HG02588 (cell line): ENCODE measurements at regions not wholly inside any gene's neighbourhood (a gene's known extent, or its start where the extent isn't known, plus 50 kb on each side); places are given as distances from the start of the nearest gene placed in this dataset.

Experiments
- ATAC-seq: cut with Tn5 transposase; IDR thresholded peaks from one replicate; pipeline ENCODE4 v1.9.1; 2021; ENCODE audit warnings: mild to moderate bottlenecking, moderate library complexity; ENCODE audit not compliant: unreplicated experiment

- ATAC-seq = no peak
These were observed 81.1 kb upstream of the HS6ST1 start for GRCh38 chr2:128399690-128400291.

DNA sequence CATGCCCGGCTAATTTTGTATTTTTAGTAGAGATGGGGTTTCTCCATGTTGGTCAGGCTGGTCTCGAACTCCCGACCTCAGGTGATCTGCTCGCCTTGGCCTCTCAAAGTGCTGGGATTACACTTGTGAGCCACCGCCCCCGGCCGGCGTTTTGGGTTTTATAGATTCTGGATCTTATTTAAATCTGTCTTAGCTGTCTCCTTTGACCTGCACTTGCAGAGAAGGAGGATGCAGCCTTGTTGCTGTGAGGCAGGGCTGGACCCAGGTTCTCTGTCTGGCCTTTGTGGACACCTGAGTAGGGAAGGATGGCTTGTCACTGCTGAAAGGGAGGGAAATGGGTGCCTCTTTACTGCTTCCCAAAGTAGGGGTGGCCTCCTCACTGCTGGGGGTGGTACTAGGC lies 83.0 kb upstream of the HS6ST1 start:
- no peak for ATAC-seq

GRCh38 chr2:128402911-128403670 lies 84.4 kb upstream of the HS6ST1 start:
- ATAC-seq = no peak

- ATAC-seq = no peak
These were observed 85.4 kb upstream of the HS6ST1 start for GRCh38 chr2:128403814-128404708.

DNA sequence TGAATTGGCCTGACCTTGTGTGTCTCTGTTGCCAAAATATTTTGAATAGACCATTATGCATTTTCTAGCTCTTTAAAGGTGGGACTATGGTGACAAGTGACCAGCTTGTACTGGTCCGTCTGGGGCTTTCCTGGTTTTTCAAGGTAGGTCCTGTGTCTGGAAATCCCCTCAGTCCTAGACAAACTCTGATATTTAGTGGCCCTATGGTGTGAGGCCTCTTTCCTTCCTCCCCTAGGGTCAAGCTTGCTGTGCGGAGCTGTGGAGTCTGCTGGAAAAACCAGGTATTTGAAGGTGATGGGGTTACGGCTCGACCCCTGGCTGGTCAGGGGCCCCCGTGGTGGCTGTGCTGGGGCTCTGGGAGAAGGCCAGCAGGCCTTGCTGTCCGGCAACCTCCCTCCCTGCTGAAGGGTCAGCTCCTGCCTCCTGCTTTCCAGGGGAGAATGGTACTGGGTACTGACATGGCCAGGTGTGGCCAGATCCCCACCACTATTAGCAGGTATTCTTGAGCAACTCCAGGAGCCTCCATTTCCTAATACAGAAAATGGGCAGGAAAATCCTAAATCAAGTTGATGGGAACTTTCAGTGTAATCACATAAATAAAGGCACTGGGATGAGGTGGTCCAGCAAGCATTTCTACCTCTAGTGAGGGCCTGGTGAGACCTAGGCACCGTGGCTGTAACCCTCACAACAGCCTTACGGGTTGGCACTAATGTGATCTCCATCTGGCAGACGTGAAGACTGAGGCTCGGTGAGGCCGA lies 86.2 kb upstream of the HS6ST1 start:
- ATAC-seq = no peak

DNA sequence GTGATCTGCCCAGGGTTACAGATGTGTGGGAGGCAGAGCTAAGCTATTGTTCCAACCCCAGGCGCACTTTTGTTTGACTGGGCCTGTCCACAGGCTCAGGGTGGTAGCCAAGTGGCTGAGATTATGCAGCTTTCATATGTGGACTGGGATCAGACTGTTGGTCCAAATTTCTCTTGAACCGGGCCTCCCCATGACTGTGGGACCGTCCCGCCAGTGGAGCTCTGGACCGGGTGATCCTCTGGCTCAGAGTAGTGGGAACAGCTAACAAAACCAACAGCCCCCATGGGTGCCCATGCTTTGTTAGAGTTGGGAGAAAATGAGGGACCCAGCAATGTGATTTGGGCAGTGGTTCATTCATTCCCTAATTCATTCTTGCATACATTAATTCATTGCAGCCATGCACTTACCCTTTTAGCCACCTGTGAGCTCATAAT lies 86.8 kb upstream of the HS6ST1 start:
- ATAC-seq = no peak

GRCh38 chr2:128405981-128406613 lies 87.4 kb upstream of the HS6ST1 start:
- no peak for ATAC-seq

DNA sequence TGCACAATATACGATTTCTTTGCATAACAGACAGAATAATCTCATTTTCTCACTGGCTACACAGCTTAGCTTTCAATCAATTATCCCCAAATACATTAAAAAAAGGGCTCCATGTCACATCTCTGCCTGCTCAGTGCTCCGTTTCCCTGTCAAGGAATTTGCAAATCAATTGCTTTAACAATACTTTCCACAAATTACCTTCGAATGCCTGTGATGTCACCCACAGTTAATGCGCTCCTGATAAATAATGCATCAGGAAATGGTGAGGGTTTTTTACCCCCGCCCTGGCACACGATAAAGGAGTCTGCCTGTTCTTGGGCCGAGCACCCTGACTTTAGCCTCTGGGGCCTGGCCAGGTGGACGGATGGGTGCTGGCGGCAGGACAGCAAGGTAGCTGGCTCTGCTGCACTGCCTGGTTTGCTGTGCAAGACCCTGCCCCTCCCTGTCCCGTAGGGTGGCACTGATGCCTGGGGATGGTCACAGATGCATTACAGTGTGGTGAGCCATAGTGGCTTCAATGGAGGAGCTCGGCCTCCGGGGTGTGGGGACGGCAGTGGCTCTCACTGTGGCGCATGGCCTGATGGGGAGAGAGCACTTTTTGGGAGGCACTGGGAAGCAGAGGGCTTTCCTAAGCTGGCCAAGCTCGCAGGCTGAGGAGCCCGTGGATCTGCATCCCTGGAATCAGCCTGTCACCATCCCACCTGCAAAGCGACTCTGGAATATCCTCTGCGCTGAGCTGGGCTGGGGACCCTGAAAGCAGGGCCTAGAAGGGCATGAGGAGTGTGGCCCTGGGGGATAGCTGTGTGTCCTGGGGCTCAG lies 88.3 kb upstream of the HS6ST1 start:
- ATAC-seq = no peak

GRCh38 chr2:128408349-128409305 lies 90.0 kb upstream of the HS6ST1 start:
- ATAC-seq = no peak

GRCh38 chr2:128409326-128410034 lies 90.8 kb upstream of the HS6ST1 start:
- no peak for ATAC-seq

DNA sequence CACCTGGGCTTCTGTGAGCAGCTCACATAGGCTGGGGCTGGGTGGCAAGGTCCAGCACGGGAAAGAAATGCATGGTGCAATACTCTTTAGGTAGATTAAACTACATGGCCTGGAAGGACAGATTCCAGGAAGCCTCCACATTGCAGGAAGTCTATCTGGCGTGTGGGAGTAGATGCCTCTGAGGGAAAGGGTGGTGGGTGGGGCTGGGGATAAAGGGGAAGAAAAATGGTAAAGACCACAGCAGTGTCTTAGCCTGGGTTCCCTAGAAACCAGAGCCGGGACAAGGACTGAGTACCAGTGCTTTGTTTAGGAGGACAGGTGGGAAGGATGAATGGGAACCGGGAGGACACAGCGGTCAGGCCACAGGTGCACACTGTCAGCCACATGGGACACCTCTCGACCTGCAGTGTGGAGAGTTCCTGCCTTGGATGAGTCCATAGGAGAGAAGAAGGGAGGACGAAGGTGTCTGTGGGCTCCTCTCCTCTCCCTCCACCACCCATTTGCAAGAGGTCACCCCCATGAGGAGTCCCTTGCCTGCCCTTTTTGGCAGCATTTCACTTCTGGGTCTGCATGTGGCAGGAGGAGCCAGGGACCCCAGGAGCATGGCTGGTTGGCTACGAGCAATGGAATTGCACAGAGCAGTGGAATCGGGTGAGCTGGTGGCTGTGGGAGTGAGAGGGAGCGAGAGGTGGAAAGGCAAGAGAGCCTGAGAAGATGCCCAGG lies 91.5 kb upstream of the HS6ST1 start:
- ATAC-seq = no peak

GRCh38 chr2:128410758-128411215 lies 92.1 kb upstream of the HS6ST1 start:
- ATAC-seq = no peak

GRCh38 chr2:128411431-128411830 lies 92.8 kb upstream of the HS6ST1 start:
- no peak for ATAC-seq

GRCh38 chr2:128412181-128412871 lies 93.7 kb upstream of the HS6ST1 start:
- no peak for ATAC-seq

GRCh38 chr2:128413014-128413717 lies 94.5 kb upstream of the HS6ST1 start:
- no peak for ATAC-seq
